ENCODE measurements at regions not wholly inside any gene's neighbourhood (a gene's known extent, or its start where the extent isn't known, plus 50 kb on each side); places are given as distances from the start of the nearest gene placed in this dataset.

GRCh38 chr20:12528104-12528503, 480.7 kb upstream of the SPTLC3 start:
- ChIA-PET CTCF (no interaction called here), POLR2A (no interaction called here)
- ATAC-seq (no peak), DNase-seq (ENCODE audit: low spot score) (no peak)
- H3K9me3 Mint-ChIP-seq = peaks cover 4% of the 10 kb centered on the region; the same call in 1 of the 2 replicates
- H3K4me1 Mint-ChIP-seq = no peaks in the 10 kb centered on the region
- H3K4me3 Mint-ChIP-seq = no peak overlapping the region
- TF ChIP-seq ZMAT4 (CRISPR knock-in tag; IDR thresholded peaks at IDR 0.05) = no peak
- TF ChIP-seq NR1H2 (CRISPR knock-in tag; IDR thresholded peaks at IDR 0.05) = no peak
- TF ChIP-seq GTF2I (CRISPR knock-in tag; conservative IDR thresholded peaks at IDR 0.05) = no peak
- TF ChIP-seq FOXK1 (CRISPR knock-in tag; IDR thresholded peaks at IDR 0.05) = no peak
- no peak for TF ChIP-seq ATF3 (CRISPR knock-in tag; conservative IDR thresholded peaks at IDR 0.05)
- TF ChIP-seq STAT6 (CRISPR knock-in tag; conservative IDR thresholded peaks at IDR 0.05; ENCODE audit: low read depth) = no peak
- TF ChIP-seq ERG (CRISPR knock-in tag; IDR thresholded peaks at IDR 0.05) = no peak
- TF ChIP-seq E2F5 (CRISPR knock-in tag; IDR thresholded peaks at IDR 0.05) = no peak
- TF ChIP-seq ZNF532 (CRISPR knock-in tag; IDR thresholded peaks at IDR 0.05; ENCODE audit: borderline replicate concordance) = no peak
- TF ChIP-seq TEAD1 (CRISPR knock-in tag; IDR thresholded peaks at IDR 0.05) = no peak
- TF ChIP-seq ZNF219 (CRISPR knock-in tag; IDR thresholded peaks at IDR 0.05; ENCODE audit: borderline replicate concordance) = no peak
- no peak for TF ChIP-seq ELF4 (CRISPR knock-in tag; IDR thresholded peaks at IDR 0.05; ENCODE audit: low read depth)
- no peak for TF ChIP-seq CDX4 (CRISPR knock-in tag; IDR thresholded peaks at IDR 0.05; ENCODE audit: borderline replicate concordance)
- no peak for TF ChIP-seq CREM (CRISPR knock-in tag; IDR thresholded peaks at IDR 0.05)
- no peaks in the 10 kb centered on the region for H3K27me3 Mint-ChIP-seq (ENCODE audit: low read depth)
- no peaks in the 10 kb centered on the region for H3K36me3 Mint-ChIP-seq
- no peak overlapping the region for H3K27ac Mint-ChIP-seq

GRCh38 chr20:12528591-12529041, 480.2 kb upstream of the SPTLC3 start:
- DNase-seq (ENCODE audit: low spot score) (no peak), ATAC-seq (no peak)
- H3K36me3 Mint-ChIP-seq = no peaks in the 10 kb centered on the region
- TF ChIP-seq SOX15 (CRISPR knock-in tag; IDR thresholded peaks at IDR 0.05) (no peak), ZNF416 (CRISPR knock-in tag; IDR thresholded peaks at IDR 0.05) (no peak), ZNF671 (CRISPR knock-in tag; IDR thresholded peaks at IDR 0.05) (no peak), ZNF317 (CRISPR knock-in tag; IDR thresholded peaks at IDR 0.05; ENCODE audit: borderline replicate concordance, low read depth) (no peak), GABPB1 (CRISPR knock-in tag; IDR thresholded peaks at IDR 0.05) (no peak)
- peaks cover 4% of the 10 kb centered on the region; the same call in 1 of the 2 replicates for H3K9me3 Mint-ChIP-seq
- H3K27ac Mint-ChIP-seq = no peak overlapping the region
- no peaks in the 10 kb centered on the region for H3K27me3 Mint-ChIP-seq (ENCODE audit: low read depth)
- H3K4me1 Mint-ChIP-seq = no peaks in the 10 kb centered on the region
- ChIA-PET CTCF (no interaction called here), POLR2A (no interaction called here)
- no peak overlapping the region for H3K4me3 Mint-ChIP-seq

Measured in WTC11 (cell line).